Prostate gland (tissue), 2 donors: ENCODE measurements at regions not wholly inside any gene's neighbourhood (a gene's known extent, or its start where the extent isn't known, plus 50 kb on each side); places are given as distances from the start of the nearest gene placed in this dataset.

Experiments
- DNase-seq: peaks from one replicate; pipeline ENCODE4 v3.0.0-alpha.2; 2019; ENCODE audit warnings: low spot score
- H3K27ac ChIP-seq, 2 donors: fragments of 200-600 bp; sonication (generic); 2 replicates each; pipeline ENCODE4 v1.5.1; 2017 to 2019
- H3K27me3 ChIP-seq: fragments of 200-600 bp; sonication (generic); replicated peaks from 2 replicates; pipeline ENCODE4 v1.5.1; 2019; ENCODE audit not compliant: insufficient read depth
- H3K36me3 ChIP-seq, 2 donors: fragments of 200-600 bp; sonication (generic); 1 replicate in 1 of 2; 2 replicates in 1 of 2; pipeline versions ENCODE4 v1.5.1 to v1.8.1; 2017 to 2019
- H3K4me1 ChIP-seq: fragments of 200-600 bp; sonication (generic); replicated peaks from 2 replicates; pipeline ENCODE4 v1.5.1; 2019
- H3K4me3 ChIP-seq, 2 donors: fragments of 200-600 bp; sonication (generic); 2 replicates each; pipeline ENCODE4 v1.5.1; 2017 to 2019
- H3K9me3 ChIP-seq: fragments of 200-600 bp; sonication (generic); 2 replicates; pipeline ENCODE4 v1.5.1; 2017
- POLR2A ChIP-seq: fragments of 450-650 bp; IDR thresholded peaks from one replicate; pipeline ENCODE4 v1.6.1; 2016; ENCODE audit warnings: antibody characterized with exemption, mild to moderate bottlenecking
- POLR2AphosphoS5 ChIP-seq: sonication (generic); formaldehyde crosslinking; IDR thresholded peaks from one replicate; pipeline ENCODE4 v1.6.1; 2017; ENCODE audit warnings: antibody characterized with exemption
- WGBS: methylation state at CpG from one replicate; pipeline ENCODE4 v1.1.5; 2018; 5-methylcytosine and 5-hydroxymethylcytosine counted together
- intact Hi-C: fragments of 100-400 bp; cut with DNase I; formaldehyde crosslinking; loops from one replicate; pipeline ENCODE4 v1.14.2; 2022
- TF ChIP-seq, protein P1 (sequence below), 4 experiments: fragments of 200-600 bp in 2 of 4; fragments of 450-650 bp in 2 of 4; sonication (generic) in 2 of 4; IDR thresholded peaks; 1 replicate in 3 of 4; 2 replicates in 1 of 4; pipeline ENCODE4 v1.5.1; 2016 to 2019; ENCODE audit warnings: antibody characterized with exemption in 4 of 4, mild to moderate bottlenecking in 2 of 4, moderate library complexity in 2 of 4

DNA sequence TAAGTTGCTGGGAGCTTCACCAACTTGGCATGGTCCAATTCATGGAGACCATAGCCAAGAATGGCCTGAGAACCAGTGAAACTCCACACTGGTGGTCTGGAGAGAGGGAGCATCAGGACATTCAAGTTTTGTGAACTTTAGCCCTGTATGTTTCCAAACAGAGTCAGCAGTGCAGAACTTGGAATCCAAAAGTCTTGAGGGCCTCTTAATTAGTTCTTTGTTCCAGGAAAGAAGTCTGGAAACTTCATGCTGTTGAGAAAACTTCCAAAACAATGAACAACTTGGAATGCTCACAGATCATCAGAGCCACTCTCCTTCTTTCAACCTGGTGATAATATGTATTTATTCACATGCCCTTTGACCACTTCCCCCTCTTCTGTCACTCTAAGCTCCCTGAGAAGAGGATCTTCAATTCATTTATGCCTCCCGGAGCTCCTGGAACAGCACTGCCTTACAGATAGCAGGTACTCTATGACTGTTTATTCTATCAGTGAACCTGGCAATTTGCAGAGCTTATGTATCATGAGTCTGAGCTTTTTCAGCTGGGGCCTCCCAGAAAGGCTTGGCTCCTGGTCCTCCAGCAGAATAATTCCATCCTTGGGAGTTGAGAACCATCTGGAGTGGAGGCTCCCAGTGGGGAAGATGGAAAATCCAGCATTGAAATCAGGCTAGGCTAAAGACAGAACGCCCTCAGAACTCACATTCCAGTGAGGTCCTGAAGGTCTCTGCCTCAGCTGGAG lies 191.4 kb downstream of the KTN1 start:
- 79% methylated on average over 2 of the region's 2 CpGs for WGBS
- intact Hi-C loops = no loop called here
- H3K27me3 ChIP-seq = no peaks in the 10 kb centered on the region
- H3K4me1 ChIP-seq = no peaks in the 10 kb centered on the region
- TF ChIP-seq POLR2AphosphoS5 (no peak), POLR2A (no peak)
- TF ChIP-seq, protein P1, sequence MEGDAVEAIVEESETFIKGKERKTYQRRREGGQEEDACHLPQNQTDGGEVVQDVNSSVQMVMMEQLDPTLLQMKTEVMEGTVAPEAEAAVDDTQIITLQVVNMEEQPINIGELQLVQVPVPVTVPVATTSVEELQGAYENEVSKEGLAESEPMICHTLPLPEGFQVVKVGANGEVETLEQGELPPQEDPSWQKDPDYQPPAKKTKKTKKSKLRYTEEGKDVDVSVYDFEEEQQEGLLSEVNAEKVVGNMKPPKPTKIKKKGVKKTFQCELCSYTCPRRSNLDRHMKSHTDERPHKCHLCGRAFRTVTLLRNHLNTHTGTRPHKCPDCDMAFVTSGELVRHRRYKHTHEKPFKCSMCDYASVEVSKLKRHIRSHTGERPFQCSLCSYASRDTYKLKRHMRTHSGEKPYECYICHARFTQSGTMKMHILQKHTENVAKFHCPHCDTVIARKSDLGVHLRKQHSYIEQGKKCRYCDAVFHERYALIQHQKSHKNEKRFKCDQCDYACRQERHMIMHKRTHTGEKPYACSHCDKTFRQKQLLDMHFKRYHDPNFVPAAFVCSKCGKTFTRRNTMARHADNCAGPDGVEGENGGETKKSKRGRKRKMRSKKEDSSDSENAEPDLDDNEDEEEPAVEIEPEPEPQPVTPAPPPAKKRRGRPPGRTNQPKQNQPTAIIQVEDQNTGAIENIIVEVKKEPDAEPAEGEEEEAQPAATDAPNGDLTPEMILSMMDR (IDR thresholded peaks at IDR 0.05) = no peak
- no peak overlapping the region for H3K27ac ChIP-seq
- H3K36me3 ChIP-seq = no peaks in the 10 kb centered on the region
- no peaks in the 10 kb centered on the region for H3K9me3 ChIP-seq
- no peak for DNase-seq
- no peak overlapping the region for H3K4me3 ChIP-seq

DNA sequence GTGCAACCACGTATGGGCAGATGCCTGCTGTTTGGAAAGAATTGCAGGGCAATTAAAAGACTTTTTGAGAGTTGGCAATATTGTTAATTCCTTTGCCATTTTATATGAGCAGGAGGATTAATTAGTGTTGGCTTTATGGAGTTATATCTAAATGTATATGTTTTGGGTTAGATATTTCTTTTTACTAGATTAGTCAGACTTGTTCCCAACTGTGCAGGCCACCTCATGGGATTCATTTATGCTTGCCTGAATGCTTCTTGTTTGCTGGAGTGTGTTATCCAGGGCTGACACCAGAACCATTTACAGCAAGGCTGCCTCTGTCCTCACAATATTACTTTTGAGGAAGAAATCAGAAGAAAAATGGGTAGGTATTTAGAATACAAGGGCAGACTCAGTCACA lies 192.5 kb downstream of the KTN1 start:
- DNase-seq = no peak
- H3K9me3 ChIP-seq = no peaks in the 10 kb centered on the region
- intact Hi-C loops = no loop called here

DNA sequence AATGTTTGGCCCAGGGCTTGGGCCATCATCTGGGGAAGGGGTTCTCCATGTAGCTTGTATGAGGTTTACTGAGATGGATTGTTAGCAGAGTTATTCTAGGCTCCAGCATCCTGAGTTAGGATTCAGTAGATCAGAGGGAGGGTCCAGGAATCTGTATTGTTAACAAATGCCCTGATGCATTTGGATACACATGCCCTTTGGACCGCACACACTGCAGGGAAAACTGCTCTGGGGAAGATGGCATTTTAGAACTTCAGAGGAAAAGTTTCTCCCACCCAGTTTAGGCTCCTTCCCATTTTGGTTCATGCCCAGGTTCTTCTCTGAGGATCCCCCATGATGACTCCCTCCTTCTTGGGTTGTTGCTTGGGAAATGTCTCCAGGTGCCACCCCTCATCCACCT lies 193.3 kb downstream of the KTN1 start:
- Histone ChIP-seq H3K27ac (no peak overlapping the region), H3K36me3 (no peaks in the 10 kb centered on the region), H3K9me3 (no peaks in the 10 kb centered on the region), H3K4me1 (no peaks in the 10 kb centered on the region), H3K4me3 (no peak overlapping the region), H3K27me3 (no peaks in the 10 kb centered on the region)
- no peak for TF ChIP-seq POLR2AphosphoS5
- TF ChIP-seq, protein P1 (IDR thresholded peaks at IDR 0.05) = no peak
- no peak for TF ChIP-seq POLR2A
- DNase-seq = no peak
- 95% methylated on average over 1 of the region's 1 CpG for WGBS
- intact Hi-C loops = no loop called here

More for the DNA sequence above, 192.5 kb downstream of the KTN1 start:
- no peaks in the 10 kb centered on the region for H3K4me1 ChIP-seq
- no peaks in the 10 kb centered on the region for H3K36me3 ChIP-seq
- WGBS = 72% methylated on average over 1 of the region's 1 CpG
- no peaks in the 10 kb centered on the region for H3K27me3 ChIP-seq
- TF ChIP-seq POLR2A (no peak), POLR2AphosphoS5 (no peak)
- TF ChIP-seq, protein P1 (IDR thresholded peaks at IDR 0.05) = no peak
- no peak overlapping the region for H3K4me3 ChIP-seq
- H3K27ac ChIP-seq = no peak overlapping the region

DNA sequence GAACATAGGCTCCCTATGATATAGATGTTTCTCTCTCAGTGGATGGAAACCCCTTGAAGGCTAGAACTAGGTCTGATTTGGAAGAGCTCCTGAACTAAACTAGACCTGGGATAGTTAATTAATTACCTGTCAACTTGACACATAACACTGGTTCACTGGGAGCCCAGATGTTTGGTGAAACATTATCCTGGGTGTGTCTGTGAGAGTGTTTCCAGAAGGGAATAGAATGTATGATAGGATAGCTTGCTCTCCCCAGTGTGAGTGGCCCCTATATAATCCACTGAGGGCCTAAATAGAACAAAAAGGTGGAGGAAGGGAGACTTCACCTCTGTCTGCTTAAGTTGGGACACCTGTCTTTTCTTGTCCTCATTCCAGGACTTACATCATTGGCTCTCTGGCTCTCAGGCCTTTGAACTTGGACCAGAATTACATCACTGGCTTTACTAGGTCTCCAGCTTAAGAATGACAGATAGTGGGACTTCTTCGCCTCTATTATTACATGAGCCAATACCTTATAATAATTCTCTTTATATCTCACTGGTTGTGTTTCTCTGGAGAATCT lies 194.1 kb downstream of the KTN1 start:
- Histone ChIP-seq H3K4me1 (no peaks in the 10 kb centered on the region), H3K36me3 (no peaks in the 10 kb centered on the region), H3K4me3 (no peak overlapping the region), H3K27me3 (no peaks in the 10 kb centered on the region), H3K27ac (no peak overlapping the region), H3K9me3 (no peaks in the 10 kb centered on the region)
- intact Hi-C loops = no loop called here
- 88% methylated on average over 1 of the region's 1 CpG for WGBS
- DNase-seq = no peak
- TF ChIP-seq POLR2AphosphoS5 (no peak), POLR2A (no peak)
- TF ChIP-seq, protein P1 (IDR thresholded peaks at IDR 0.05) = no peak

DNA sequence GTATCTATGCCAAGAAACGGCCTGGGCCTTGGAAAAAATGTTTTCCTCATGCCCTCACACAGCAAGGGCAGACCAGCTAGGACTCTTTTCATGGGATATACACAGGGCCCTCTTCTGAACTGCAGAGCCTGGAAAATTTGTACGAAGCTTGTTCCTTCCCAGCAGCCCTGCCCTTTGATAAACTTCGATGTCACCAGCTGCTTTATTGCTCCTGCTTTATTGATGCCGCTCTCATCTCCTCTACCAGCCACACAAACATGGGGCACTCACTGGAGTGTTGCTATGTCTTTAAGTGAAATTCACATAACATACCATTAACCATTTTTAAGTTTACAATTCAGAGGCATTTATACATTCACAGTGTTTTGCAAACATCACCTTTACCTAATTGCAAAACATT lies 197.9 kb downstream of the KTN1 start:
- Histone ChIP-seq H3K27me3 (no peaks in the 10 kb centered on the region), H3K4me1 (no peaks in the 10 kb centered on the region), H3K27ac (no peak overlapping the region), H3K36me3 (no peaks in the 10 kb centered on the region), H3K4me3 (no peak overlapping the region), H3K9me3 (no peaks in the 10 kb centered on the region)
- no peak for DNase-seq
- intact Hi-C loops = no loop called here
- TF ChIP-seq POLR2A = no peak
- TF ChIP-seq, protein P1 (IDR thresholded peaks at IDR 0.05) = no peak
- TF ChIP-seq POLR2AphosphoS5 = no peak
- 81% methylated on average over 4 of the region's 4 CpGs for WGBS
